HL-60 (cell line): ENCODE measurements at regions not wholly inside any gene's neighbourhood (a gene's known extent, or its start where the extent isn't known, plus 50 kb on each side); places are given as distances from the start of the nearest gene placed in this dataset.

Source experiments
- DNase-seq, 2 experiments: peaks; one replicate each; pipeline ENCODE4 v3.0.0-alpha.2; 2010 to 2020; ENCODE audit warnings: low read depth in 1 of 2, low spot score in 1 of 2
- H3K27ac ChIP-seq: fragments of 250-450 bp; sonication (Bioruptor Pico); replicated peaks from 2 replicates; pipeline ENCODE4 v1.5.1; 2020; ENCODE audit warnings: mild to moderate bottlenecking, moderate library complexity
- H3K27me3 ChIP-seq: fragments of 250-450 bp; sonication (Bioruptor Pico); 2 replicates; pipeline ENCODE4 v1.5.1; 2021; ENCODE audit warnings: mild to moderate bottlenecking, moderate library complexity; ENCODE audit not compliant: insufficient read depth, poor library complexity, severe bottlenecking
- H3K4me3 ChIP-seq: replicated peaks from 2 replicates; pipeline ENCODE4 v1.5.1; 2011; ENCODE audit warnings: mild to moderate bottlenecking, control low read depth, low read length; ENCODE audit not compliant: insufficient read depth
- GABPA ChIP-seq: IDR thresholded peaks from 2 replicates; pipeline ENCODE4 v1.6.1; 2012; ENCODE audit warnings: low read depth
- POLR2AphosphoS5 ChIP-seq: IDR thresholded peaks from 2 replicates; pipeline ENCODE4 v1.6.1; 2012; ENCODE audit warnings: low read depth
- SPI1 ChIP-seq: IDR thresholded peaks from 2 replicates; pipeline ENCODE4 v1.6.1; 2012; ENCODE audit warnings: low read depth, mild to moderate bottlenecking, borderline replicate concordance
- TF ChIP-seq, protein P1 (sequence below): IDR thresholded peaks from 2 replicates; pipeline ENCODE4 v1.6.1; 2012; ENCODE audit warnings: low read depth; ENCODE audit not compliant: insufficient replicate concordance
- TF ChIP-seq, protein P2 (sequence below): IDR thresholded peaks from one replicate; pipeline ENCODE4 v1.5.1; 2011; ENCODE audit warnings: low read length, control low read depth, inconsistent platforms; ENCODE audit not compliant: insufficient read depth

DNA sequence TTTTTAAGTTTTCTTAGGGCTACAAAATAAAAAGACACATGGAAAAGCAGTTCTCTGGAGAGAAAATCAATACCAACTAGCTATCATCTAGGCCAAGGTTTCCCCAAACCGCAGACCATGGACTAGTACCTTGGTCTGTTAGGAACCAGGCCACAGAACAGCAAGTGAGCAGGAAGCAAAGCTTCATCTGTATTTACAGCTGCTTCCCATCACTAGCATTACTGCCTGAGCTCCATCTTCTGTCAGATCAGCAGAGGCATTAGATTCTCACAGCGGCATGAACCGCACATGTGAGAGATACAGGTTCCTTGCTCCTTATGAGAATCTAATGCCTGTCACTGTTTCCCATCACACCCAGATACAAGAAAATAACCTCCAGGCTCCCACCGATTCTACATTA lies 1907.6 kb upstream of the ACO1 start:
- no peak for DNase-seq
- TF ChIP-seq, protein P1, sequence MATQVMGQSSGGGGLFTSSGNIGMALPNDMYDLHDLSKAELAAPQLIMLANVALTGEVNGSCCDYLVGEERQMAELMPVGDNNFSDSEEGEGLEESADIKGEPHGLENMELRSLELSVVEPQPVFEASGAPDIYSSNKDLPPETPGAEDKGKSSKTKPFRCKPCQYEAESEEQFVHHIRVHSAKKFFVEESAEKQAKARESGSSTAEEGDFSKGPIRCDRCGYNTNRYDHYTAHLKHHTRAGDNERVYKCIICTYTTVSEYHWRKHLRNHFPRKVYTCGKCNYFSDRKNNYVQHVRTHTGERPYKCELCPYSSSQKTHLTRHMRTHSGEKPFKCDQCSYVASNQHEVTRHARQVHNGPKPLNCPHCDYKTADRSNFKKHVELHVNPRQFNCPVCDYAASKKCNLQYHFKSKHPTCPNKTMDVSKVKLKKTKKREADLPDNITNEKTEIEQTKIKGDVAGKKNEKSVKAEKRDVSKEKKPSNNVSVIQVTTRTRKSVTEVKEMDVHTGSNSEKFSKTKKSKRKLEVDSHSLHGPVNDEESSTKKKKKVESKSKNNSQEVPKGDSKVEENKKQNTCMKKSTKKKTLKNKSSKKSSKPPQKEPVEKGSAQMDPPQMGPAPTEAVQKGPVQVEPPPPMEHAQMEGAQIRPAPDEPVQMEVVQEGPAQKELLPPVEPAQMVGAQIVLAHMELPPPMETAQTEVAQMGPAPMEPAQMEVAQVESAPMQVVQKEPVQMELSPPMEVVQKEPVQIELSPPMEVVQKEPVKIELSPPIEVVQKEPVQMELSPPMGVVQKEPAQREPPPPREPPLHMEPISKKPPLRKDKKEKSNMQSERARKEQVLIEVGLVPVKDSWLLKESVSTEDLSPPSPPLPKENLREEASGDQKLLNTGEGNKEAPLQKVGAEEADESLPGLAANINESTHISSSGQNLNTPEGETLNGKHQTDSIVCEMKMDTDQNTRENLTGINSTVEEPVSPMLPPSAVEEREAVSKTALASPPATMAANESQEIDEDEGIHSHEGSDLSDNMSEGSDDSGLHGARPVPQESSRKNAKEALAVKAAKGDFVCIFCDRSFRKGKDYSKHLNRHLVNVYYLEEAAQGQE, result no peak
- TF ChIP-seq, protein P2, sequence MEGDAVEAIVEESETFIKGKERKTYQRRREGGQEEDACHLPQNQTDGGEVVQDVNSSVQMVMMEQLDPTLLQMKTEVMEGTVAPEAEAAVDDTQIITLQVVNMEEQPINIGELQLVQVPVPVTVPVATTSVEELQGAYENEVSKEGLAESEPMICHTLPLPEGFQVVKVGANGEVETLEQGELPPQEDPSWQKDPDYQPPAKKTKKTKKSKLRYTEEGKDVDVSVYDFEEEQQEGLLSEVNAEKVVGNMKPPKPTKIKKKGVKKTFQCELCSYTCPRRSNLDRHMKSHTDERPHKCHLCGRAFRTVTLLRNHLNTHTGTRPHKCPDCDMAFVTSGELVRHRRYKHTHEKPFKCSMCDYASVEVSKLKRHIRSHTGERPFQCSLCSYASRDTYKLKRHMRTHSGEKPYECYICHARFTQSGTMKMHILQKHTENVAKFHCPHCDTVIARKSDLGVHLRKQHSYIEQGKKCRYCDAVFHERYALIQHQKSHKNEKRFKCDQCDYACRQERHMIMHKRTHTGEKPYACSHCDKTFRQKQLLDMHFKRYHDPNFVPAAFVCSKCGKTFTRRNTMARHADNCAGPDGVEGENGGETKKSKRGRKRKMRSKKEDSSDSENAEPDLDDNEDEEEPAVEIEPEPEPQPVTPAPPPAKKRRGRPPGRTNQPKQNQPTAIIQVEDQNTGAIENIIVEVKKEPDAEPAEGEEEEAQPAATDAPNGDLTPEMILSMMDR, result no peak
- TF ChIP-seq SPI1 (no peak), POLR2AphosphoS5 (no peak), GABPA (no peak)
- Histone ChIP-seq H3K4me3 (no peak overlapping the region), H3K27me3 (no peaks in the 10 kb centered on the region), H3K27ac (no peak overlapping the region)

DNA sequence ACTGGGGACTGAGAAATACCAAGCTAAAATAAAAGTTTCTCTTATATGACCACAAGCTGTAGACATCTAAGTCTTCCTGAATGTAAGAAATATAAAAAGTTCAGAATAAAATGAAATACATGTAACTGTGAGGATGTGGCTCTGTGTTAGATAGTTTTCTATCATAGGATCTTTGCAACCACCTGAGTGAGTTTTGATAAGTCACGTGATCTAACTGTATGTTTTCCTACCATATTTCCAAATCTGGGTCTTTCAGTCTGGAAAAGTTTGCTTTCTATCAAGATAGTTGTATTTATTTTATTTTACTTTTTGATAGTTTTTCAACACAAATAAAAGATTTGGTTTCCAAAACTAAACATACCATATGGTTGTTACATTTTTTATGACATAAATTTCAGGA lies 1905.8 kb upstream of the ACO1 start:
- DNase-seq, result no peak
- Histone ChIP-seq H3K27me3 (no peaks in the 10 kb centered on the region), H3K27ac (no peak overlapping the region), H3K4me3 (no peak overlapping the region)
- TF ChIP-seq, protein P1, result no peak
- TF ChIP-seq SPI1 (no peak), GABPA (no peak), POLR2AphosphoS5 (no peak)
- TF ChIP-seq, protein P2, result no peak

DNA sequence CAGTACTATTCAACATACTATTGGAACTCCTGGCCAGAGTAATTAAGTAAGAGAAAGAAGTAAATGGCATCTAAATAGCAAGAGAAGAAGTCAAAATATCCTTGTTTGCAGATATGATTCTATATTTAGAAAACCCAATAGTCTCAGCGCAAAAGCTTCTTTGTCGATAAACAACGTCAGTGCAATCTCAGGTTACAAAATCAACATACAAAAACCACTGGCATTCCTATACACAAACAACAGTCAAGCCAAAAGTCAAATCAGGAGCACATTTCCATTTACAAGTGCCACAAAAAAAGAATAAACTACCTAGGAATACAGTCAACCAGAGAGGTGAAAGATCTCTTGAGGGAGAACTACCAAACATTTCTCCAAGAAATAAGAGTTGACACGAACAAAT lies 1901.9 kb upstream of the ACO1 start:
- H3K4me3 ChIP-seq, result no peak overlapping the region
- no peak overlapping the region for H3K27ac ChIP-seq
- TF ChIP-seq, protein P2, result no peak
- TF ChIP-seq GABPA, result no peak
- no peak for TF ChIP-seq SPI1
- TF ChIP-seq, protein P1, result no peak
- no peak for TF ChIP-seq POLR2AphosphoS5
- no peaks in the 10 kb centered on the region for H3K27me3 ChIP-seq
- DNase-seq, result no peak
